ENCODE measurements at regions not wholly inside any gene's neighbourhood (a gene's known extent, or its start where the extent isn't known, plus 50 kb on each side); places are given as distances from the start of the nearest gene placed in this dataset.

DNA sequence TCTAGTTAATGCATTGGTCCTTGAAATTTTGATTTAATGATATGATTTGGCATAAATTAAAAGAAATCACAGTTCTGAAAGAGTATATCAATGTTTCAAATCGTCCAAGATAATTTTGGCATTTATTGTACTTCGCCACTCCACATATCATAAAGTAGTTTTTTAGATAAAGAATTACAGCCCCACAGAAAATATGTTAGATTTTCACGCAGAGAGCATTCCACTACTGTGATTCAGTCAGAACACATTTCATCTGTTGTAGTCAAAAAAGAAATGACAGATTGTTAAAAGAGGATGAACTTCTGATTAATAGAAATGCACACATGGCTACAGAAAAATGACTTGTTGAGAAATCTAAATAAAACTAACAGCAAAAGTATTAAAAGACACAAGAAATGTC is 1063.5 kb upstream of the LRRN3 start:
- DNase-seq (ENCODE audit: low spot score): no peak

DNA sequence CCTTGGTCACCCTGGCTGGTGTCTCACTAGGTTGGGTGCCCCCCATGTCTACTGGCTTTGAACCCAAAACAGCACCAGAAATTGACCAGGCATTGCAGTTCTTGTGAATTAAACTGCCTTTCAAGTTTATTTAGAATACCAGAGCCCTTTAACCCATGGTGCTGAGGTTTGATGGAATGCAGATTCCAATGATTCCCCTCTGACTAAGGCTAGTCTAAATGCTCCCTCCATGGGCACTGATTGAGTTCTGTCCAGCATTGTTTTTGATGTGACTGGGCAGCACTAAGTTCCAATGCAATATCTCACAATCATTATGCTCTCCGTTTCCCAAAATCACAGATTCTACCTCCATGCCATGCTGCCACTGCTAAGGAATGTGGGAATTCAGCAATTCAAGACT is 1047.4 kb upstream of the LRRN3 start:
- no peak for DNase-seq (ENCODE audit: low spot score)

DNA sequence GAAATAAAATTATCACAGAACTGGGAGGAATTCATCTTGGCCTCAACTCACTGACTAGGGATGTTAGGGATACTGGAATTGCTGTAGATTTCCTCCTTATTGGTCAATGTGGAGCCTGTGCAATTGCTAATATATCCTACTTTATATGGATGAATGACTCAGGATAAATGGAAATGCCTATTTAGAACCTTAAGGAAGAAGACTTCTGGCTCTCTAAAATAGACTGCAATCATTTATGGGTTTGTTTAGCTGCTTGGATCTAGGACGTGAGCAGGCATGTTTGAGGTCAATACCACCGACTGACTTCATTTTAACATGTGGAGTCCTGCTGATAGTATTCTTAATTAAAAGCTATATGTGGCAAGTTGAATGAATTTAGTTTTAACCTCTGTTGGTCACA is 1040.1 kb upstream of the LRRN3 start:
- DNase-seq (ENCODE audit: low spot score): no peak

DNA sequence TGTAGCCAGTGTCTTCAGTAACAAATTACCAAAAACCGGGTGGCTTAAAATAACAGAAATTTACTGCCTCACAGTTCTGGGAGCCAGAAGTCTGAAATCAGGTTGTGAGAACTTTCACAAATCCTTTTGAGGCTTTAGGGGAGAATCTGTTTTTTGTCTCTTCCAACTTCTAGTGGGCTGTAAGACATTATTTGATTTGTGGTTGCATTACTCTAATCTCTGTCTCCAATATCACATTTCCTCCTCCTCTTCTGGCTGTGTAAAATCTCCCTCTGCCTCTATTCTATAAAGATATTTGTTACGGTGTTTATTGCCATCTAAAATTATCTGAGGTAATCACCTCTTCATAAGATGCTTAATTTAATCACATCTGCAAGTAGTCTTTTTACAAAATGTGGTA is 1039.6 kb upstream of the LRRN3 start:
- DNase-seq (ENCODE audit: low spot score): no peak

DNA sequence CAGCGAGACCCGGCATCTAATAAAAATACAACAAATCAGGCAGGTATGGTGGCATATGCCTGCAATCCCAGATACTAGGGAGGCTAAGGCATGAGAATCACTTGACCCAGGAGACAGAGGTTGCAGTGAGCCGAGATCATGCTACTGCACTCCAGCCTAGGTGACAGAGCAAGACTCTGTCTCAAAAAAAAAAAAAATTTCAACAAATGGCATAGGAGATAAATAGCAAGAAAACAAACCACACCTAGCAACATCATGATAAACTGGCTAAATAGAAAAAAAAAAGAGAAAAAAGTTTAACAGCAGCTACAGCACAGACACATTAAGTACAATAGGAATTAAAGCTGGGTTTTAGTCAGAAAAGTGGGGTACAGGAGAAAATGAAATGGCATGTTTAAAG is 1034.6 kb upstream of the LRRN3 start:
- DNase-seq (ENCODE audit: low spot score): no peak

DNA sequence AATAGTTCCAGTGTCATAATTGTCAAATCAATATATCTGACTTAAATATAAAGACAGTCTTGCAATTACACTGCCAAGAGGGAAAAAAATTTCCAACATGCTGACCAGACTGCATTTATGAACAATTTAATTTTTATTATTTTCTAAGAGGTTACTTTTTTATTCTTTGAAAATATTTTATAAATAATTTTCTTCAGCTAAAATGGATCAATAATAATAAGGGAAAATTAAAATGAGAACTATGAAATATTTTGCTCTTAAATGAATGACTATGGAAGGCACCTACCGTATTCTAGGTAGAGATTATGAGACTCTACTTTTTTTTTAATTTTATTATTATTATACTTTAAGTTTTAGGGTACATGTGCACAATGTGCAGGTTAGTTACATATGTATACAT is 1032.5 kb upstream of the LRRN3 start:
- no peak for DNase-seq (ENCODE audit: low spot score)

DNA sequence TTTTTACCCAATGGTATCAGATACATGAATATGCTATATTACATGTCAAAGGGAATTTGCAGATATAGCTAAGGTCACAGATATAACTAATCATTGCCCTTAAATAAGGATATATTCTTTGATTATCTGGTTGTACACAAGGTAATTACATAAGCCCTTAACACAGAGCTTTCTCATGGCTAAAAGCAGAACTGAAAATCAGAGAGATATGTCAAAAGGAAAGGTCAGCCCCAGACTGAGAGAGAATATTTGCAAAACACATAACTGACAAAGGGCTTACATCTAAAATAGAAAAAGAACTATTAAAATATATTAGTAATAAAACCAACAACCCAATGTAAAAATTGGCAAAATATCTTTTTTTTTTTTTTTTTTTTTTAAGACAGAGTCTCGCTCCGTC is 1029.5 kb upstream of the LRRN3 start:
- no peak for DNase-seq (ENCODE audit: low spot score)

DNA sequence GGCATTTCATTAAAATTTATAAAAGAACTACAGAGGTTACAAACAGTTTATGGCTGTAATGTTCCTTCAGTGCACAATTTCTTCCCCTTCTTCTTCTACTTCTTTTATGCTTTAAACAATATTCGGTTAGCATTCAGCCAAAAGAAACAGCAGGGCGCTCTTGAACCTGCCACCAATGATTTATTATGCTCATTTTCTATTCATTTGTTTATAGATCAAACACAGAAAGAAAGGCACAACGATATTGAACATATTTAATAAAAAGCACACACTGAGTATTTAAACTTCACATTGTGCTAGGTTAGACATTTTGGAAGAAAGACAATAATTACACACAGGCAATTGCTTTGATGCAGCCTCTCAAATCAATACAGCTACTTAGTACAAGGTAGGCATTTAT is 1025.8 kb upstream of the LRRN3 start:
- DNase-seq (ENCODE audit: low spot score): no peak

DNA sequence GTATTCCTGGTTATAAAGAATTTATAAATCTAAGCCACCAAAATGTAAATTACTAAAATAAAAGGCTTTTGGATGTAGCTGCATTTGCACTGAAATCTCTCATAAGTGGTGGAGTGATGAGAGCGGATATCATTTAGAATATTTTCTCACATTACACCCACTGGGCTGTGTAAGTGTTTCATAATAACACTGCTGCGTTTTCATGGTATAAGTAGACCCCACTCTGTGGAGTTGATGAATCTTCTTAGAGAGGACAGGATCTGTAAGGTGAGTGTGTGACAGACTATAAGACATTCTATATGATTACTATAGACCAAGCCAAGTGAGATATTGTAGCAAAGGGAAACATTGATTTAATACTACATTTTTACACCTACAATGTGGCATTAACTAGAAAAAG is 1024.1 kb upstream of the LRRN3 start:
- DNase-seq (ENCODE audit: low spot score): no peak

DNA sequence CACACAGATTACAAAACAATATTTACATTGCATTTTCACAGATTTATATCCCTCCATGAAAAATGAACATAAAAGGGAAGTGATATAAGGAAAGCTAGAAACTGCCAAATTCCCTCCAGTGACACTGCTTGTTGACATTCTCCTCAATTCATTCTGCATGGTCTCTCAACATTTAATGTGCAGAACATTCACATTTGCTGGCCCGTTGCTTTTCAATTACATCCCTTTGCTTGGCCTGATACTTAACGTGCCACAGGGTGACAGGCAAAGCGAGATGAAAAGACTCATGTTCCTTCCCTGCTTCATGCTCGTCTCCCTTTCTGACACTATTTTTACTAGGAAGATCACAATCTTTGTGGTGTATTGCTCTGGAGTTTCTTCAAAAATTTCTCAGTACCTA is 1019.7 kb upstream of the LRRN3 start:
- DNase-seq (ENCODE audit: low spot score): no peak

DNA sequence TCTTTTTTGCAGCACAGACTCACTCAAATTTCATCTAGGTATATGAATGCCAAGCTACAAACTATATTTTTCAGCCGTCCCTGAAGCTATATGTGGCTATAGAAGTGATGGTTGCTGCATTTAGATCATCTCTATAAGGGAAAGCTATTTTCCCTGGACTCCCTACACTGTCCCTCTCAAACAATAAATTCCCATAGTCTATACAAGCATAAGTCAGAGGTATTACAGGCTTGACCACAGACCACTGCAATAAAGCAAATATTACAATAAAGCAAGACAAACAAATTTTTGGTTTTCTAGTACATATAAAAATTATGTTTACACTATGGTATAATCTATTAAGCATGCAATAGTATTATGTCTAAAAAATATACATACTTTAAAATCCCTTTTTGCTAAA is 1015.5 kb upstream of the LRRN3 start:
- no peak for DNase-seq (ENCODE audit: low spot score)

DNA sequence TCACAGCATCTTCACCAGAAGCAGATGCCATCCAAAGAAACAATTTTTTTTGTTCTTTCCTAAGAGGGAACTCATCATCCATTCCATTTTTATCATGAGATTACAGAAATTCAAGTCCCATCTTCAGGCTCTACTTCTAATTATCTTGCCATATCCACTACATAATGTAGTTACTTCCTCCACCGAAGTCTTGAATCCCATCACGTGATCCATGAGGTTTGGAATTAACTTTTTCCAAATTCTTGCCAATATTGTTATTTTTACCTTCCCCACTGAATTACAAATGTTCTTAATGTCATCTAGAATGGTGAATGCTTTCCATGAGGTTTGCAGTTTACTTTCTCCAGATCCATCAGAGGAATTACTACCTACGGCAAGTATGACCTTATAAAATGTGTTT is 1014.7 kb upstream of the LRRN3 start:
- no peak for DNase-seq (ENCODE audit: low spot score)

DNA sequence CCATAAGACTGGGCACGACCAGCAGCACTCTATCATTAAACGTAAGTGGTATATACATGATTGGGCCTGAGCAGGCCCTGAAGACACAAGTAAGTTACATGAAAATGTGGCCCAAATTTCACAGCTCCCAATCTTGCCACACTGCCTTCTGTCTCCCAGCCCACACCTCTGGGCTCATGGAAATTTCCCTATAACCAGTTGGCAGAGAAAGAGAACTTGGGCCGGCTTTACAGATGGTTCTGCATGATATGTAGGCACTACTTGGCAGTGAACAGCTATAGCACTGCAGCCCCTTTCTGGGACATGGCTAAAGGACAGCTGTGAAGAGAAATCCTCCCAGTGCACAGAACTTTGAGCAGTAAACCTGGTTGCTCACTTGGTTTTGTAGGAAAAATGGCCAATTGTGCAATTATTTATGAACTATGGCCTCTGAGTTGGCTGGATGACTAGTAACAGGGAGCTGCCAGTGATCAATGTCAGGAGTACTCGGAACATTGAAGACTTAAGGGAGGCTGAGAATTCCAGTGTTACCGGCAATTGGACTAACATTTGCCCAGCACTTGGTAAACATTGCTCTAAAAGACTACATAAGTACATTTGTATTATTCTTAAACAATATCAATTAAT is 1006.6 kb upstream of the LRRN3 start:
- DNase-seq (ENCODE audit: low spot score): no peak

DNA sequence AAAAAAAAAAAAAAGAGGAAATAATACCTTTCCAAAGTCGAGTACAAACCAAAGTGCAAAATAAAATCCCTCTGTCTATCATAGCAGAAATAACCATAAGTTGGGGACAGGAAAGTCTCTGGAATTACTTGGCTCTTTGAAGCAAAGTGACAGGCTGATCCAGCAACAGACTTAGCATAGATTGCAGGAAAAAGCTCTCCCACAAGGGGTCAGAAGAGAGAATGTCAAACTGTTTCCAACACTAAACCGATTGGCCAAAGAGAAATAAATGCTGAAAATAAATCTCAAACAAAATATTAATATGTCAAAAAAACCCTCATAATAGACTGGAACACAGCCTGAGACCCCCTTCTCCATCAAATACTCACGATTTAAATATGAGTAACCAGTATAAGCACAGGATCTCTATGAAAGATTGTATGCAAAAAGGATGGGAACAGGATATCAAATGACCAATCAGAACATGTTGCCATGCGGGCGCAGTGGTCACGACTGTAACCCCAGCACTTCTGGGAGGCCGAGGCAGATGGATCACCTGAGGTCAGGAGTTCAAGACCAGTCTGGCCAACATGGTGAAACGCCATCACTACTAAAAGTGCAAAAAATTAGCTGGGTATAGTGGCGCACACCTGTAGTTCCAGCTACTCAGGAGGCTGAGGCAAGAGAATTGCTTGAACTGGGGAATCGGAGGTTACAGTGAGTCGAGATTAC is 1000.7 kb upstream of the LRRN3 start:
- peak; percentile 13 for DNase-seq (ENCODE audit: low spot score)

DNA sequence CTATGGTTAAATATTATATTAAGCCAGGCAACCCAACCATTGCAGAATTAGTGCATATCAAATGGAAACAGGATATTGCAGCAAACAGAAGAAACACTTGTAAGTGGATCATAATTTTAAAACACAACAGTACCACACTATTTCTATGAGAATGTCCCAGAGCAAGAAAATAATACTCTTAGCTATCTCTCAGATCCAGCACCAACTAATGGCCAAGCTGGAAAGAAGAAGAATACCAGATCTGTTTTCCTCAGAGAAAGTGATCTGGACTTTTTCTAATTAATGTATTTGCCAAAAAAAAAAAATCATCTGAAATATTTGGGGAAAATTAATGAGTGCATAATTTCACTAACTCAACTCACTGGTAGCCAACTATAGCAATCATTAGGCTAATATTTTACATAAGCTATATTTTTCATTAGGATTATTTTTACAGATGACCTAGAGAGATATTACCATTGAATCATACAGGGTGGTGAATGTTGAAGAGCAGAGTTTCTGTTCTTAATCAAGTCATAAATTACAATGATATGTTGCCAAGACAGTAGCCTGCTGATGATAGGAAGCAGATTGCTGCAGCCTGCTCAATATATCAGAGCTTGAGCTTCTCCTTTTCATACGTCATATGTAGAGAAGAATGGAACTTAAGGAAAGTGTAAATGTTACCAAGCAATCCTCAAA is 995.4 kb upstream of the LRRN3 start:
- no peak for DNase-seq (ENCODE audit: low spot score)

DNA sequence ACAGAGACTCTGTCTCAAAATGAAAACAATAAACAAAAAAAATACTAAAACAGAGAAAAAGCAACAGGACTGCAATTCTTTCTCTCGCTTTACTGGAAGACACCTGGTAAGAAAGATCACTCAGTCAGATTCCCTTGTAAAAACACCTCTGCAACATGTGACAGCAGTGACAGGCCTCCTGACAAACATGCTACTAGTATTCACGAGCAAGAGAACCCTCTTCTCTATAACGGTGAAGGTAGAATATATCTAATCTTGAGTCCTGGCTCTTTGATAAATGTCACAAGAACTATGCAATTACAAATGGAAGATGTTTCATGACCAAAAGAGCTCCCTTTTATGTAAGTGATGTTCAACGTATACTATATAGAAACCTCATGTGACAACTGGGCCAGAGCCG is 986.7 kb upstream of the LRRN3 start:
- no peak for DNase-seq (ENCODE audit: low spot score)

DNA sequence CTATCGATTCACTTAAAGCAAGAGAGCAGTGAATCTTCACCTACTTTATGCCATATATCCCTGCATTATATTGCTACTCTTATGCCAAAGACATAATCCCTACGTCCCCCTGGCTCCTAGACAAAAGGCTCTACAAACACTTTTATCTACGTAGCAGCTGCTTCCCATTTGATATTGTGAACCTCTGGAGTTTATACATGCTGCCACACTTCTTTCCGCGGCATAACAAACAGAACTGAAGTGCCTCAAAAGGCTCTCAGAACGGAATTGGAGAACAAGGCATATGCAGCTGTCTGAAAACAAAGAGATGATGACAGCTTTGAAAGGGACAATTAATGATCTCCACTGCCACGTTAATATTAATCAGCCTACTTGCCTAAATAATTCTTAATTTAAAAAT is 985.6 kb upstream of the LRRN3 start:
- no peak for DNase-seq (ENCODE audit: low spot score)

DNA sequence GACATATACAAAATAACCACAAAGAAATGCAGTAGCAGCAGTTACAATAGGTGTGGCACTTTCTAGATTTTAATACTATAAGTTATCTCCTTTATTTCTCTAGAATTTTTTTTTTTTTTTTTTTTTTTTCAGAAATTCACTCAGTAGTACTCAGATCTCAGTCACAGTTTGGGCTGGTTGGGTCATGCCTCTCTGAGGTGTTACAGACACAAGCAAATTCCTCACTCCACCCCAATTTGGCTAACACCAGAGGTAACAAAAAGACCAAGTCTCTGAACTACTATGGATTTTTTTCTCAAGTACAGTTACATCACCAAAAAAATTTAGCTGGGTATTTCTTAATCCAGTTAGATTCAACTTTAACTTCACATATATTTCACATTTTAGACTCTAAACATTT is 985.1 kb upstream of the LRRN3 start:
- DNase-seq (ENCODE audit: low spot score): no peak

DNA sequence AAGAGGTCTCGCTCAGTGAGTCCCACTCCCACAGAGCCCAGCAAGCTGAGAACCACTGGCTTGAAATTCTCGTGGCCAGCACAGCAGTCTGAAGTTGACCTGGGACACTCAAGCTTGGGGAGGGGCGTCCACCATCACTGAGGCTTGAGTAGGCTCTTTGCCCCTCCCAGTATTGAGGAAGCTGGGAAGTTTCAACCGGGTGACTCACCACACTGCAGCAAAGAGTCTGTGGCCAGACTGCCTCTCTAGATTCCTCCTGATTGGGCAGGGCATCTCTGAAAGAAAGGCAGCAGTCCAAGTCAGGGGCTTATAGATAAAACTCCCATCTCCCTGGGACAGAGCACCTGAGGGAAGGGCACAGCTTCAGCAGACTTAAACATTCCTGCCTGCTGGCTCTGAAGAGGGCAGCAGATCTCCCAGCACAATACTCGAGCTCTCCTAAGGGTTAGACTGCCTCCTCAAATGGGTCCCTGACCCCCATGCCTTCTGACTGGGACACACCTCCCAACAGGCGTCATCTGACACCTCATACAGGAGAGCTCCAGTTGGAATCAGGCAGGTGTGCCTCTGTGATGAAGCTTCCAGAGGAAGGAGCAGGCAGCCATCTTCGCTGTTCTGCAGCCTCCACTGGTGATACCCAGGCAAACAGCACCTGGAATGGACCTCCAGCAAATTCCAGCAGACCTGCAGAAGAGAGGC is 970.9 kb upstream of the LRRN3 start:
- no peak for DNase-seq (ENCODE audit: low spot score)

DNA sequence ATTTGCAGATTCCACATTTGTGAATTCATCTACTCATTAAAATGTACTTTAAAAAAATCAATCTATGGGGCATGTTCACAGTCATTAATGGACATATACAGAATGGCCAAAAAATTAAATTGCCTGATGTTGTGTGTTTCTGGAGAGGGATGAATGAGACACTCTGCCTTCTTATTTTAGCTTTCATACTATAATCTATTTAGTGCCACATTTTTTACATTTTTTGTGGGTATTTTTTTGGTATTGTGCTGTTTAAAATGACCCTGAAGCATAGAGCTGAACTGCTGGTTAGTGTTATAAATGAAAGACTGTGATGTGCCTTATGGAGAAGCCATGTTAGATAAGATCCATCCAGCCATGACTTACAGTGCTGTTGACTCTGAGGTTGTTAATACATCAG is 961.8 kb upstream of the LRRN3 start:
- no peak for DNase-seq (ENCODE audit: low spot score)

DNA sequence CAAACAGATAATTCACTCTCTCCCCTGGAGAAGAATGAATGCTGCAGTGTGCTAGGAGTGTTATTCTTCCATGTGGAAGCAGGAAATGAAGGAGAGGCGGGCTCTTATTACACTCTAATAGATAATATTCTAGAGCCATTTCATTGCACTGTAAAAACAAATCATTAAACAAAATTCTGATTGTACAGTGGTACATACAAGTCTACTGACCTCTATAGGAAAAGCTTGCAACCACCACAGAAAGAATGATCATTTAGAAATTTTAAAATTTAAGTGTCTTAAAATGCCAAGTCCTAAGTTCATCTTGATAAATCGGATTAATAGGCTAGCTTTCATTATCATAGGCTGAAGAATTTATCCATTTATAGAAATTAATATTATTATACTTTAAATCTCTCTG is 960.3 kb upstream of the LRRN3 start:
- no peak for DNase-seq (ENCODE audit: low spot score)

DNA sequence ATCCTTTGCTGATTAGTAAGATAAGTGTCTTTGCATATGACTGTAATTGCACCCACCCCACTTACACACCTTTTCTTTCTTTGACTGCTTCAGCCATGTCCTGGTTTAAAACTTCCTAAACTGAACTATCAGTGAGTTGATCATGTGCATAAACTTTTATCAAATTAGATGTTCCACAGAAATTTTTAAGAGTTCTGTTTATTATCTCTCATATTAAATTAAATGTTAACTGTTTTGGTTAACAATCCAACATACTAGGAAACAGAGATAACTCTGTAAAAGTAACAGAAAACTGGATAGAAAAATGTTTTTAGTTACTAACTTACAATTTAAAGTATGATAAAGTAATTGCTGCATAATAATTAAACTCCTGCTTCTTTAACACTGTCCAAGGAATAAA is 959.6 kb upstream of the LRRN3 start:
- no peak for DNase-seq (ENCODE audit: low spot score)

DNA sequence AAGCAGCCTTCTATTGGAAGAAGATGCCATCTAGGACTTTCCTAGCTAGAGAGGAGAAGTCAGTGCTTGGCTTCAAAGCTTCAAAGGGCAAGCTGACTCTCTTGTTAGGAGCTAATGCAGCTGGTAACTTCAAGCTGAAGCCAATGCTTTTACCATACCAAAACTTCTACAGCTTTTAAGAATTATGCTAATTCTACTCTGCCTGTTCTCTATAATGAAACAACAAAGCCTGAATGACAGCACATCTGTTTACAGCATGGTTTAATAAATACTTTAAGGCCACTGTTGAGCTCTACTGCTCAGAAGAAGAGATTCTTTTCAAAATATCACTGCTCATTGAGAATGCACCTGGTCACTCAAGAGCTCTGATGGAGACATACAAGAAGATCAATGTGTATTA is 951.9 kb upstream of the LRRN3 start:
- no peak for DNase-seq (ENCODE audit: low spot score)

Measured in mucosa of gallbladder (tissue), 1 donor.